Testis (tissue), 2 donors: ENCODE measurements at regions not wholly inside any gene's neighbourhood (a gene's known extent, or its start where the extent isn't known, plus 50 kb on each side); places are given as distances from the start of the nearest gene placed in this dataset.

Experiments used
- DNase-seq: peaks from one replicate; pipeline ENCODE4 v3.0.0-alpha.2; 2019
- H3K27ac ChIP-seq, 2 donors: fragments of 200-600 bp; sonication (generic); one replicate each; pipeline ENCODE4 v1.5.1; 2019
- H3K27me3 ChIP-seq: fragments of 200-600 bp; sonication (generic); one replicate; pipeline ENCODE4 v1.5.1; 2019
- H3K36me3 ChIP-seq: fragments of 200-600 bp; sonication (generic); one replicate; pipeline ENCODE4 v1.5.1; 2017; ENCODE audit warnings: low read depth; ENCODE audit errors: missing control alignments
- H3K4me1 ChIP-seq: fragments of 200-600 bp; sonication (generic); one replicate; pipeline ENCODE4 v1.5.1; 2019
- H3K4me3 ChIP-seq, 2 donors: fragments of 200-600 bp; sonication (generic); one replicate each; pipeline ENCODE4 v1.5.1; 2017 to 2019
- H3K9me3 ChIP-seq: fragments of 200-600 bp; sonication (generic); one replicate; pipeline ENCODE4 v1.5.1; 2017
- POLR2A ChIP-seq: fragments of 450-650 bp; IDR thresholded peaks from one replicate; pipeline ENCODE4 v1.6.1; 2017; ENCODE audit warnings: antibody characterized with exemption, mild to moderate bottlenecking, moderate library complexity
- WGBS, 2 donors: methylation state at CpG; one replicate each; pipeline ENCODE4 v1.1.5; 2018; 5-methylcytosine and 5-hydroxymethylcytosine counted together
- intact Hi-C: fragments of 100-400 bp; cut with DNase I; formaldehyde crosslinking; loops from one replicate; pipeline ENCODE4 v1.15.1; 2023; ENCODE audit warnings: low total_unique reads
- TF ChIP-seq, protein P1 (sequence below), 3 experiments: fragments of 450-650 bp in 2 of 3; fragments of 200-600 bp in 1 of 3; sonication (generic) in 1 of 3; IDR thresholded peaks; one replicate each; pipeline ENCODE4 v1.5.1; 2016 to 2019; ENCODE audit warnings: antibody characterized with exemption in 3 of 3, mild to moderate bottlenecking in 2 of 3, moderate library complexity in 1 of 3

DNA sequence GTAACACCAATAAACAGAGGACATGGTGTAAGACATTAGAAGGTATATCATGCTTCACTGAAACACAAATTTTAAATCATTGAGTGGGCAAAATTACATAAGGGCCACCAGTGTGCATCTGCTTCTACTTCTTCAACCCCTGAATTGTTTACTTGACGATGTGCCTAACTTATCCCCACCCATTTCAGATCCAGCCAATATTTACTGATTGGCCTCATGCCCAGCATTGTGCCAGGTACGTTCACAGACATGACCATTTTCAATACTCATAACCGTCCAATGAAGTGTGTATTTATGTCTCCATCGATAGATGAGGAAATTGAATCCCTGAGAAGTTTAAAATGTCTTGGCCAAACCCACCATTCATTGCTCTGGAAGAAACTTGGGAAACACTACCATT, 208.3 kb upstream of the MID1 start:
- intact Hi-C loops = no loop called here
- H3K36me3 ChIP-seq = no peaks in the 10 kb centered on the region

DNA sequence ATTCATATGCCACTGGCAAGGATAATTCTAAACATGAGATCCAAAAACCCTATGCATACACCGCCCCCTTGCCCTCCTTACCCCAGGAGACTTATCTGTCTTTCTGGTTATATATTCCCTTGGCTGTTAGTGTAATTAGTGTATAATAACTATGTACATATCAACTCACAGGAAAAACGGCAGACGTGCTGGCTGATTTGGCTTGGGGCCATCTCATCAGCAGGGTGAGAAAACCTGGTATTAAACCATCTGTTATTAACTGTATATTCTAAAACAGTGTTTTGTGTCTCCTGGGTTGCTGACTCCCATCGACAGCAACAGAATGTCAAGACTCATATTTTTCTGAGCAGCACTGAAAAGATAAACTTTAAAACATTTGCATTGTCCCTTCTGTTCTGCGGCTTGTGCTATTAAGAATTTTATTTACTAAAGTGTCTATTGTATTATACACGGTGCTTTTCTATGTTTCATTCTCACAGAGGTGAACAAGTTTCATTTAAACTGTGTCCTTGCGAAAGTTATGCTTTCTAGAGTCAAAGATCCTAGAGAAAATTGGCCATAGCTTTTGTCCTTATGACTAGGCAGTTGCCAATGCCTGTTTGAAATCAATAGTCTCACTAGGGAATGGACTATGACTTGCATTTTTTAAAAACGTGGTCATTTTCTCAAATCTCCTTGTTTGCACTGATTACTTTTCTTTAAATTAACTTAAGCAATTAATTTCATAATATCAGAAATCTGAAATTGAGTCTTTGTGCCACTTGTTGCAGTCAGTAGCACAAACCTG, 211.5 kb upstream of the MID1 start:
- WGBS, 2 donors = 59% methylated on average over 7 to 8 of the region's 8 CpGs
- no peaks in the 10 kb centered on the region for H3K27me3 ChIP-seq
- H3K27ac ChIP-seq = no peak overlapping the region
- TF ChIP-seq, protein P1, sequence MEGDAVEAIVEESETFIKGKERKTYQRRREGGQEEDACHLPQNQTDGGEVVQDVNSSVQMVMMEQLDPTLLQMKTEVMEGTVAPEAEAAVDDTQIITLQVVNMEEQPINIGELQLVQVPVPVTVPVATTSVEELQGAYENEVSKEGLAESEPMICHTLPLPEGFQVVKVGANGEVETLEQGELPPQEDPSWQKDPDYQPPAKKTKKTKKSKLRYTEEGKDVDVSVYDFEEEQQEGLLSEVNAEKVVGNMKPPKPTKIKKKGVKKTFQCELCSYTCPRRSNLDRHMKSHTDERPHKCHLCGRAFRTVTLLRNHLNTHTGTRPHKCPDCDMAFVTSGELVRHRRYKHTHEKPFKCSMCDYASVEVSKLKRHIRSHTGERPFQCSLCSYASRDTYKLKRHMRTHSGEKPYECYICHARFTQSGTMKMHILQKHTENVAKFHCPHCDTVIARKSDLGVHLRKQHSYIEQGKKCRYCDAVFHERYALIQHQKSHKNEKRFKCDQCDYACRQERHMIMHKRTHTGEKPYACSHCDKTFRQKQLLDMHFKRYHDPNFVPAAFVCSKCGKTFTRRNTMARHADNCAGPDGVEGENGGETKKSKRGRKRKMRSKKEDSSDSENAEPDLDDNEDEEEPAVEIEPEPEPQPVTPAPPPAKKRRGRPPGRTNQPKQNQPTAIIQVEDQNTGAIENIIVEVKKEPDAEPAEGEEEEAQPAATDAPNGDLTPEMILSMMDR (IDR thresholded peaks at IDR 0.05) = no peak
- intact Hi-C loops = no loop called here
- H3K4me1 ChIP-seq = no peaks in the 10 kb centered on the region
- no peak for DNase-seq
- no peak overlapping the region for H3K4me3 ChIP-seq
- H3K9me3 ChIP-seq = no peaks in the 10 kb centered on the region
- H3K36me3 ChIP-seq = no peaks in the 10 kb centered on the region

More for the DNA sequence above, 208.3 kb upstream of the MID1 start:
- Histone ChIP-seq H3K4me1 (no peaks in the 10 kb centered on the region), H3K27me3 (no peaks in the 10 kb centered on the region), H3K4me3 (no peak overlapping the region), H3K27ac (no peak overlapping the region), H3K9me3 (no peaks in the 10 kb centered on the region)
- no peak for DNase-seq
- 85% methylated on average over 4 of the region's 4 CpGs for WGBS, 2 donors
- TF ChIP-seq, protein P1 (IDR thresholded peaks at IDR 0.05) = no peak
- no peak for TF ChIP-seq POLR2A

DNA sequence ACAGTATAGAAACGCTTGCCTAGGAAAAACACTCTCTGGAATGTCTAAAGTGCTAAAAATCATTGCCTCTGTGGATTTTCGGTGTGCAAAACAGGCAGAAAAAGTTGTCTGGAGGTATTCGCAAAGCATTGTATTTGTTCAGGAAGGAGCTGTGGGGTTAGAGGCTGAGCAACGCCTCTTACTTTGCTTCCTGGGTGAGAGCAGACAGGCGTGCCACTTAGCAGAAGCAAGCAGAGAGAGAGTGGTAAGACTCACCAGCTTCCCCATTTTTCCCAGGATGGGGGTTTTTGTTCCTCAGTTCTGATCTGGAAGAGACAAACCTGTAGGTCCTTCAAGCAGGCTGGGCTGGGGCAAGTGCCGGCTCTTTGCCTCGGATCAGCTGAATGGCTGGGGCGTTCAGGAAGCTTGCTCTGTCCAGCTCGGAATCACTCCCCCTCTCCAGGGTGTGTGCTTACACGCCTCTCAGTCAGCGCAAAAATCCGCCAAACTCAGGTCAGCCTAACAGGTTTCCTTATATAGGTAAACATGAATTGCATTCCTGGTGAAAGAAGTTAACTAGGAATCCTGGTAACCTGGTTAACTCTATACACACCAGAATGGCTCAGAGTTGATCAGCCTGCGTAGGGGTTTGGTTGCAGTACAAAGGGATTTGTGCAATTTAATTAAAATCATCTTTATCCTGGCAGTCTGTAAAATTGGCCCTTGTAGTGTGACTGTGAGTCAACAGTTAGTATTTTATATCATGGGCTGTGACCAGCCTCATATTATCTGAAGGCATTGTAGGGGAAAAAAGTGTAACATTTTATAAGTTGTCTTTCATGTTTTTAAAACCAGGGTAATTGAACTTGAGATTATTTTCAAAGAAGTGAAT, 213.1 kb upstream of the MID1 start:
- intact Hi-C loops = no loop called here
- TF ChIP-seq, protein P1 (IDR thresholded peaks at IDR 0.05) = no peak
- no peak for TF ChIP-seq POLR2A
- Histone ChIP-seq H3K4me1 (no peaks in the 10 kb centered on the region), H3K27ac (no peak overlapping the region), H3K9me3 (no peaks in the 10 kb centered on the region), H3K36me3 (no peaks in the 10 kb centered on the region), H3K27me3 (no peaks in the 10 kb centered on the region), H3K4me3 (no peak overlapping the region)
- WGBS, 2 donors = 52 to 63% methylated on average over 4 to 12 of the region's 13 CpGs
- DNase-seq = peak; percentile 37

DNA sequence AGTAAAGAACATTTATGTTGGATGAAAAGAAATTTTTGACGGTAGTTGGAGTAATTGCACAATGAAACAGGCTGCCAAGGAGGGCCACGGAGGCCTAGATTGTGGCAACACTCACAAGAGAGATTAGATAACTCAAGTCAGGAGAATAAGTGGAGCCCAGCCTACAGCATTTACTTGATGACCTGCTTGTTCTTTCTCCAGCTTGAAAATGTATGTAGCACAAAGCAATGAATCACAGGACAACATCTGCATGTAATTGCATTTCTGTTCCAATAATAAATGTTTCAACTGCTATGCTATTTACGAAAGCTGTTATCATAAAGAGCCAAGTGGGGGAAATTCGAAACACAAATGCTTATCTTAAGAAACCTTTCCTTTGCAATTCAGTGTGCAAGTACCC, 221.2 kb upstream of the MID1 start:
- no peak for TF ChIP-seq POLR2A
- TF ChIP-seq, protein P1 (IDR thresholded peaks at IDR 0.05) = no peak
- no peak for DNase-seq
- intact Hi-C loops = no loop called here

More for the DNA sequence above, 221.2 kb upstream of the MID1 start:
- H3K27me3 ChIP-seq = no peaks in the 10 kb centered on the region
- 40 to 69% methylated on average over 3 to 4 of the region's 4 CpGs for WGBS, 2 donors
- H3K9me3 ChIP-seq = no peaks in the 10 kb centered on the region
- no peaks in the 10 kb centered on the region for H3K36me3 ChIP-seq
- no peak overlapping the region for H3K4me3 ChIP-seq
- no peak overlapping the region for H3K27ac ChIP-seq
- H3K4me1 ChIP-seq = no peaks in the 10 kb centered on the region
